IPS DF 6.9 (cell line): ENCODE measurements at regions not wholly inside any gene's neighbourhood (a gene's known extent, or its start where the extent isn't known, plus 50 kb on each side); places are given as distances from the start of the nearest gene placed in this dataset.
A peak's percentile ranks its signal among the peaks of the same experiment; 100 is the strongest.

Experiments used
- DNase-seq: peaks from one replicate; pipeline ENCODE4 v3.0.0-alpha.2; 2013; ENCODE audit warnings: low read depth, low spot score
- H3K27ac ChIP-seq: one replicate; pipeline ENCODE4 v1.5.1; 2013; ENCODE audit warnings: low read length, control low read depth
- H3K27me3 ChIP-seq: 2 replicates; pipeline ENCODE4 v1.6.1; 2013; ENCODE audit warnings: mild to moderate bottlenecking, low read length; ENCODE audit not compliant: control insufficient read depth, insufficient read depth
- H3K36me3 ChIP-seq: 2 replicates; pipeline ENCODE4 v1.6.1; 2013; ENCODE audit warnings: low read length; ENCODE audit not compliant: control insufficient read depth, insufficient read depth
- H3K4me1 ChIP-seq: 2 replicates; pipeline ENCODE4 v1.6.1; 2013; ENCODE audit warnings: low read length; ENCODE audit not compliant: control insufficient read depth, insufficient read depth
- H3K4me3 ChIP-seq: 2 replicates; pipeline ENCODE4 v1.5.1; 2013; ENCODE audit warnings: mild to moderate bottlenecking, low read length
- H3K9me3 ChIP-seq: 2 replicates; pipeline ENCODE4 v1.6.1; 2013; ENCODE audit warnings: low read length, inconsistent platforms; ENCODE audit not compliant: control insufficient read depth, insufficient read depth
- WGBS: extraction: QIAGEN DNeasy Blood & Tissue Kit; methylation state at CpG from one replicate; pipeline ENCODE4 v1.1.7; 2013; ENCODE audit warnings: mixed read lengths, missing lambda C conversion rate; ENCODE audit not compliant: insufficient read length, insufficient coverage; 5-methylcytosine and 5-hydroxymethylcytosine counted together

GRCh38 chr10:6650586-6650985 is 70.5 kb upstream of the PRKCQ start:
- no peak for DNase-seq
- Histone ChIP-seq H3K4me1 (peaks cover 2% of the 10 kb centered on the region; the same call in 1 of the 2 replicates), H3K4me3 (no peak overlapping the region), H3K9me3 (no peaks in the 10 kb centered on the region), H3K36me3 (no peaks in the 10 kb centered on the region), H3K27ac (no peak overlapping the region), H3K27me3 (no peaks in the 10 kb centered on the region)
- WGBS: no CpG with 5 or more reads among the region's 6 CpGs

GRCh38 chr10:6649903-6650302 is 69.8 kb upstream of the PRKCQ start:
- no peaks in the 10 kb centered on the region for H3K9me3 ChIP-seq
- DNase-seq: no peak
- no peak overlapping the region for H3K4me3 ChIP-seq
- H3K4me1 ChIP-seq: peaks cover 2% of the 10 kb centered on the region; the same call in 1 of the 2 replicates
- H3K27ac ChIP-seq: no peak overlapping the region
- no peaks in the 10 kb centered on the region for H3K27me3 ChIP-seq
- H3K36me3 ChIP-seq: no peaks in the 10 kb centered on the region
- WGBS: no CpG with 5 or more reads among the region's 6 CpGs

GRCh38 chr10:6648894-6649720 is 69.0 kb upstream of the PRKCQ start:
- DNase-seq: no peak
- no peaks in the 10 kb centered on the region for H3K27me3 ChIP-seq
- no peaks in the 10 kb centered on the region for H3K36me3 ChIP-seq
- peaks cover 2% of the 10 kb centered on the region; the same call in 1 of the 2 replicates for H3K4me1 ChIP-seq
- no peak overlapping the region for H3K4me3 ChIP-seq
- WGBS: no CpG with 5 or more reads among the region's 8 CpGs
- no peaks in the 10 kb centered on the region for H3K9me3 ChIP-seq
- H3K27ac ChIP-seq: no peak overlapping the region

GRCh38 chr10:6647811-6648526 is 67.9 kb upstream of the PRKCQ start:
- no peak overlapping the region for H3K27ac ChIP-seq
- H3K27me3 ChIP-seq: no peaks in the 10 kb centered on the region
- WGBS: no CpG with 5 or more reads among the region's 13 CpGs
- H3K9me3 ChIP-seq: no peaks in the 10 kb centered on the region
- peak; percentile 81 for DNase-seq
- no peaks in the 10 kb centered on the region for H3K36me3 ChIP-seq
- H3K4me3 ChIP-seq: no peak overlapping the region
- peaks cover 2% of the 10 kb centered on the region; the same call in 1 of the 2 replicates for H3K4me1 ChIP-seq

GRCh38 chr10:6643962-6644361 is 63.9 kb upstream of the PRKCQ start:
- Histone ChIP-seq H3K4me3 (no peak overlapping the region), H3K36me3 (no peaks in the 10 kb centered on the region), H3K27ac (no peak overlapping the region), H3K27me3 (no peaks in the 10 kb centered on the region), H3K9me3 (no peaks in the 10 kb centered on the region), H3K4me1 (no peaks in the 10 kb centered on the region; the same call in 1 of the 2 replicates)
- no peak for DNase-seq
- WGBS: no CpG with 5 or more reads among the region's 3 CpGs

- Histone ChIP-seq H3K36me3 (no peaks in the 10 kb centered on the region), H3K4me1 (no peaks in the 10 kb centered on the region), H3K4me3 (no peak overlapping the region), H3K27me3 (no peaks in the 10 kb centered on the region), H3K27ac (no peak overlapping the region), H3K9me3 (no peaks in the 10 kb centered on the region)
- no CpG with 5 or more reads among the region's 5 CpGs for WGBS
- no peak for DNase-seq
Observed at GRCh38 chr10:6642876-6643275, 62.8 kb upstream of the PRKCQ start.

- Histone ChIP-seq H3K9me3 (no peaks in the 10 kb centered on the region), H3K4me1 (no peaks in the 10 kb centered on the region)
- DNase-seq: no peak
Observed at GRCh38 chr10:6640433-6641040, 60.5 kb upstream of the PRKCQ start.

GRCh38 chr10:6637053-6637452 is 57.0 kb upstream of the PRKCQ start:
- Histone ChIP-seq H3K36me3 (no peaks in the 10 kb centered on the region), H3K9me3 (no peaks in the 10 kb centered on the region), H3K27ac (no peak overlapping the region), H3K27me3 (no peaks in the 10 kb centered on the region), H3K4me1 (no peaks in the 10 kb centered on the region), H3K4me3 (no peak overlapping the region)
- WGBS: no CpG with 5 or more reads among the region's 4 CpGs
- DNase-seq: no peak

More at GRCh38 chr10:6640433-6641040, 60.5 kb upstream of the PRKCQ start:
- no peak overlapping the region for H3K27ac ChIP-seq
- H3K4me3 ChIP-seq: no peak overlapping the region
- H3K27me3 ChIP-seq: no peaks in the 10 kb centered on the region
- no peaks in the 10 kb centered on the region for H3K36me3 ChIP-seq

- Histone ChIP-seq H3K27ac (no peak overlapping the region), H3K36me3 (no peaks in the 10 kb centered on the region), H3K27me3 (no peaks in the 10 kb centered on the region), H3K9me3 (no peaks in the 10 kb centered on the region), H3K4me1 (no peaks in the 10 kb centered on the region), H3K4me3 (no peak overlapping the region)
- no CpG with 5 or more reads among the region's 2 CpGs for WGBS
- DNase-seq: no peak
Observed at GRCh38 chr10:6635784-6636183, 55.7 kb upstream of the PRKCQ start.
